ENCODE measurements at regions not wholly inside any gene's neighbourhood (a gene's known extent, or its start where the extent isn't known, plus 50 kb on each side); places are given as distances from the start of the nearest gene placed in this dataset.

GRCh38 chr12:98096436-98096835 lies 419.0 kb upstream of the TMPO start:
- TF ChIP-seq CTCF (IDR thresholded peaks at IDR 0.05) (no peak), POLR2A (IDR thresholded peaks at IDR 0.05) (no peak), POLR2AphosphoS5 (IDR thresholded peaks at IDR 0.05) (no peak)
